HL-60 (cell line): ENCODE measurements at regions not wholly inside any gene's neighbourhood (a gene's known extent, or its start where the extent isn't known, plus 50 kb on each side); places are given as distances from the start of the nearest gene placed in this dataset.

Experiments
- GABPA ChIP-seq: IDR thresholded peaks from 2 replicates; pipeline ENCODE4 v1.6.1; 2012; ENCODE audit warnings: low read depth
- SPI1 ChIP-seq: IDR thresholded peaks from 2 replicates; pipeline ENCODE4 v1.6.1; 2012; ENCODE audit warnings: low read depth, mild to moderate bottlenecking, borderline replicate concordance
- TF ChIP-seq, protein P1 (sequence below): IDR thresholded peaks from 2 replicates; pipeline ENCODE4 v1.6.1; 2012; ENCODE audit warnings: low read depth; ENCODE audit not compliant: insufficient replicate concordance
- TF ChIP-seq, protein P2 (sequence below): IDR thresholded peaks from one replicate; pipeline ENCODE4 v1.5.1; 2011; ENCODE audit warnings: low read length, control low read depth, inconsistent platforms; ENCODE audit not compliant: insufficient read depth

DNA sequence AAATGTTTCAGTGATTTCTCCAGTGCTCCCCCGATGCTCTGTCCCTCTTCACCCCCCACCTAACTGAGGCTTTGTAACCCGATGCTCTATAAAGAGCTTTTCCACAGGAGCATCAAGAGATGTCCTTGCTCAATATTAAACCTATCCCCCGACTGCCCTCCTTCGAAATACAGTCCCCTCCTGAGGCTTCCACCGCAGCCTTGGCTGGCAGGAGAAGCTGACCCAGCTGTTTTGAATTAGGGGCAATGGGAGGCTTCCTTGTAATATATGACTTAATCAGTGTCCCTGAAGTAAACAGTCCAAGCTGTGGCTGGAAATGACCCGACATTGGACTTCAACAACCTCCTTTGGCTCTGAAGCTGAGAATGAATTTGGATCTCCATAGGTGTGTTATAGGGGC is 62.4 kb downstream of the TMEM30B start:
- TF ChIP-seq, protein P1, sequence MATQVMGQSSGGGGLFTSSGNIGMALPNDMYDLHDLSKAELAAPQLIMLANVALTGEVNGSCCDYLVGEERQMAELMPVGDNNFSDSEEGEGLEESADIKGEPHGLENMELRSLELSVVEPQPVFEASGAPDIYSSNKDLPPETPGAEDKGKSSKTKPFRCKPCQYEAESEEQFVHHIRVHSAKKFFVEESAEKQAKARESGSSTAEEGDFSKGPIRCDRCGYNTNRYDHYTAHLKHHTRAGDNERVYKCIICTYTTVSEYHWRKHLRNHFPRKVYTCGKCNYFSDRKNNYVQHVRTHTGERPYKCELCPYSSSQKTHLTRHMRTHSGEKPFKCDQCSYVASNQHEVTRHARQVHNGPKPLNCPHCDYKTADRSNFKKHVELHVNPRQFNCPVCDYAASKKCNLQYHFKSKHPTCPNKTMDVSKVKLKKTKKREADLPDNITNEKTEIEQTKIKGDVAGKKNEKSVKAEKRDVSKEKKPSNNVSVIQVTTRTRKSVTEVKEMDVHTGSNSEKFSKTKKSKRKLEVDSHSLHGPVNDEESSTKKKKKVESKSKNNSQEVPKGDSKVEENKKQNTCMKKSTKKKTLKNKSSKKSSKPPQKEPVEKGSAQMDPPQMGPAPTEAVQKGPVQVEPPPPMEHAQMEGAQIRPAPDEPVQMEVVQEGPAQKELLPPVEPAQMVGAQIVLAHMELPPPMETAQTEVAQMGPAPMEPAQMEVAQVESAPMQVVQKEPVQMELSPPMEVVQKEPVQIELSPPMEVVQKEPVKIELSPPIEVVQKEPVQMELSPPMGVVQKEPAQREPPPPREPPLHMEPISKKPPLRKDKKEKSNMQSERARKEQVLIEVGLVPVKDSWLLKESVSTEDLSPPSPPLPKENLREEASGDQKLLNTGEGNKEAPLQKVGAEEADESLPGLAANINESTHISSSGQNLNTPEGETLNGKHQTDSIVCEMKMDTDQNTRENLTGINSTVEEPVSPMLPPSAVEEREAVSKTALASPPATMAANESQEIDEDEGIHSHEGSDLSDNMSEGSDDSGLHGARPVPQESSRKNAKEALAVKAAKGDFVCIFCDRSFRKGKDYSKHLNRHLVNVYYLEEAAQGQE = no peak
- TF ChIP-seq, protein P2, sequence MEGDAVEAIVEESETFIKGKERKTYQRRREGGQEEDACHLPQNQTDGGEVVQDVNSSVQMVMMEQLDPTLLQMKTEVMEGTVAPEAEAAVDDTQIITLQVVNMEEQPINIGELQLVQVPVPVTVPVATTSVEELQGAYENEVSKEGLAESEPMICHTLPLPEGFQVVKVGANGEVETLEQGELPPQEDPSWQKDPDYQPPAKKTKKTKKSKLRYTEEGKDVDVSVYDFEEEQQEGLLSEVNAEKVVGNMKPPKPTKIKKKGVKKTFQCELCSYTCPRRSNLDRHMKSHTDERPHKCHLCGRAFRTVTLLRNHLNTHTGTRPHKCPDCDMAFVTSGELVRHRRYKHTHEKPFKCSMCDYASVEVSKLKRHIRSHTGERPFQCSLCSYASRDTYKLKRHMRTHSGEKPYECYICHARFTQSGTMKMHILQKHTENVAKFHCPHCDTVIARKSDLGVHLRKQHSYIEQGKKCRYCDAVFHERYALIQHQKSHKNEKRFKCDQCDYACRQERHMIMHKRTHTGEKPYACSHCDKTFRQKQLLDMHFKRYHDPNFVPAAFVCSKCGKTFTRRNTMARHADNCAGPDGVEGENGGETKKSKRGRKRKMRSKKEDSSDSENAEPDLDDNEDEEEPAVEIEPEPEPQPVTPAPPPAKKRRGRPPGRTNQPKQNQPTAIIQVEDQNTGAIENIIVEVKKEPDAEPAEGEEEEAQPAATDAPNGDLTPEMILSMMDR = no peak
- TF ChIP-seq GABPA = no peak
- no peak for TF ChIP-seq SPI1
